SK-N-SH treated with all-trans-retinoic acid at 6 μM for 48 hours (cell line): ENCODE measurements at regions not wholly inside any gene's neighbourhood (a gene's known extent, or its start where the extent isn't known, plus 50 kb on each side); places are given as distances from the start of the nearest gene placed in this dataset.

Source experiments
- ATAC-seq: fragments of 200-7000 bp; cut with Tn5 transposase; 3 replicates; pipeline ENCODE4 v1.9.1; 2020; ENCODE audit warnings: mild to moderate bottlenecking, moderate library complexity
- ARNTL ChIP-seq: fragments of 450-650 bp; formaldehyde crosslinking; IDR thresholded peaks from 2 replicates; pipeline ENCODE4 v1.5.0; 2020; ENCODE audit warnings: low read depth, mild to moderate bottlenecking, moderate library complexity, borderline replicate concordance
- BACH2 ChIP-seq: fragments of 250-450 bp; sonication (Bioruptor Pico); IDR thresholded peaks from 2 replicates; pipeline ENCODE4 v1.9.0; 2021; ENCODE audit warnings: mild to moderate bottlenecking, borderline replicate concordance
- CREB5 ChIP-seq: fragments of 250-450 bp; sonication (Bioruptor Pico); IDR thresholded peaks from 2 replicates; pipeline ENCODE4 v1.5.1; 2020; ENCODE audit warnings: low read depth, mild to moderate bottlenecking, moderate library complexity
- CSDC2 ChIP-seq: fragments of 250-450 bp; sonication (Bioruptor Pico); IDR thresholded peaks from 2 replicates; pipeline ENCODE4 v1.5.0; 2020; ENCODE audit warnings: mild to moderate bottlenecking, moderate library complexity
- ESRRG ChIP-seq: fragments of 250-450 bp; sonication (Bioruptor Pico); IDR thresholded peaks from 2 replicates; pipeline ENCODE4 v1.6.1; 2021; ENCODE audit warnings: mild to moderate bottlenecking
- GLIS3 ChIP-seq: fragments of 250-450 bp; sonication (Bioruptor Pico); IDR thresholded peaks from 2 replicates; pipeline ENCODE4 v1.5.0; 2020; ENCODE audit warnings: mild to moderate bottlenecking, moderate library complexity
- ISL1 ChIP-seq: fragments of 250-450 bp; sonication (Bioruptor Pico); IDR thresholded peaks from 2 replicates; pipeline ENCODE4 v2.1.2; 2022; ENCODE audit warnings: mild to moderate bottlenecking, moderate library complexity
- PPARA ChIP-seq: fragments of 250-450 bp; sonication (Bioruptor Pico); IDR thresholded peaks from 2 replicates; pipeline ENCODE4 v1.5.0; 2020; ENCODE audit warnings: mild to moderate bottlenecking, borderline replicate concordance
- RARB ChIP-seq: fragments of 250-450 bp; sonication (Bioruptor Pico); IDR thresholded peaks from 2 replicates; pipeline ENCODE4 v1.8.0; 2021; ENCODE audit warnings: mild to moderate bottlenecking, moderate library complexity
- SNAI2 ChIP-seq: fragments of 250-450 bp; sonication (Bioruptor Pico); IDR thresholded peaks from 2 replicates; pipeline ENCODE4 v1.5.0; 2020; ENCODE audit warnings: mild to moderate bottlenecking, moderate library complexity
- TCF4 ChIP-seq: fragments of 250-450 bp; sonication (Bioruptor Pico); IDR thresholded peaks from 2 replicates; pipeline ENCODE4 v1.8.0; 2021; ENCODE audit warnings: mild to moderate bottlenecking, moderate library complexity, borderline replicate concordance
- TOX ChIP-seq: fragments of 250-450 bp; sonication (Bioruptor Pico); IDR thresholded peaks from 2 replicates; pipeline ENCODE4 v1.8.0; 2021; ENCODE audit warnings: mild to moderate bottlenecking, moderate library complexity, borderline replicate concordance
- ZFP3 ChIP-seq: fragments of 250-450 bp; sonication (Bioruptor Pico); IDR thresholded peaks from 2 replicates; pipeline ENCODE4 v1.5.0; 2020; ENCODE audit warnings: mild to moderate bottlenecking, moderate library complexity
- ZFP30 ChIP-seq: fragments of 450-650 bp; formaldehyde crosslinking; IDR thresholded peaks from 2 replicates; pipeline ENCODE4 v1.5.0; 2022; ENCODE audit warnings: mild to moderate bottlenecking, moderate library complexity
- ZNF565 ChIP-seq: fragments of 450-650 bp; formaldehyde crosslinking; conservative IDR thresholded peaks from 2 replicates; pipeline ENCODE4 v1.5.0; 2020; ENCODE audit warnings: low read depth, mild to moderate bottlenecking, moderate library complexity
- ZNF70 ChIP-seq: fragments of 450-650 bp; formaldehyde crosslinking; IDR thresholded peaks from 2 replicates; pipeline ENCODE4 v1.5.0; 2020; ENCODE audit warnings: mild to moderate bottlenecking, moderate library complexity
- ZNF8 ChIP-seq: fragments of 450-650 bp; formaldehyde crosslinking; IDR thresholded peaks from 2 replicates; pipeline ENCODE4 v1.5.0; 2020; ENCODE audit warnings: mild to moderate bottlenecking, moderate library complexity
- TF ChIP-seq, protein P1 (sequence below): fragments of 250-450 bp; sonication (Bioruptor Pico); IDR thresholded peaks from 2 replicates; pipeline ENCODE4 v1.8.0; 2021; ENCODE audit warnings: low read depth, mild to moderate bottlenecking, moderate library complexity, borderline replicate concordance
- TF ChIP-seq, protein P2 (sequence below): fragments of 250-450 bp; sonication (Bioruptor Pico); IDR thresholded peaks from 2 replicates; pipeline ENCODE4 v1.5.0; 2020; ENCODE audit warnings: mild to moderate bottlenecking, moderate library complexity
- TF ChIP-seq, protein P3 (sequence below): fragments of 250-450 bp; sonication (Bioruptor Pico); IDR thresholded peaks from 2 replicates; pipeline ENCODE4 v1.8.0; 2020; ENCODE audit warnings: mild to moderate bottlenecking, moderate library complexity, borderline replicate concordance
- TF ChIP-seq, protein P4 (sequence below): fragments of 250-450 bp; sonication (Bioruptor Pico); IDR thresholded peaks from 2 replicates; pipeline ENCODE4 v1.5.1; 2021; ENCODE audit warnings: mild to moderate bottlenecking, moderate library complexity

- TF ChIP-seq, protein P1, sequence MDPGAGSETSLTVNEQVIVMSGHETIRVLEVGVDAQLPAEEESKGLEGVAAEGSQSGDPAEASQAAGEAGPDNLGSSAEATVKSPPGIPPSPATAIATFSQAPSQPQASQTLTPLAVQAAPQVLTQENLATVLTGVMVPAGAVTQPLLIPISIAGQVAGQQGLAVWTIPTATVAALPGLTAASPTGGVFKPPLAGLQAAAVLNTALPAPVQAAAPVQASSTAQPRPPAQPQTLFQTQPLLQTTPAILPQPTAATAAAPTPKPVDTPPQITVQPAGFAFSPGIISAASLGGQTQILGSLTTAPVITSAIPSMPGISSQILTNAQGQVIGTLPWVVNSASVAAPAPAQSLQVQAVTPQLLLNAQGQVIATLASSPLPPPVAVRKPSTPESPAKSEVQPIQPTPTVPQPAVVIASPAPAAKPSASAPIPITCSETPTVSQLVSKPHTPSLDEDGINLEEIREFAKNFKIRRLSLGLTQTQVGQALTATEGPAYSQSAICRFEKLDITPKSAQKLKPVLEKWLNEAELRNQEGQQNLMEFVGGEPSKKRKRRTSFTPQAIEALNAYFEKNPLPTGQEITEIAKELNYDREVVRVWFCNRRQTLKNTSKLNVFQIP (CRISPR knock-in tag), result no peak
- TF ChIP-seq ZNF565 (no peak), ESRRG (CRISPR knock-in tag) (no peak), ZNF70 (CRISPR knock-in tag) (no peak), SNAI2 (CRISPR knock-in tag) (no peak), ARNTL (no peak), CSDC2 (CRISPR knock-in tag) (no peak), GLIS3 (CRISPR knock-in tag) (no peak), ISL1 (no peak), BACH2 (CRISPR knock-in tag) (no peak), TOX (no peak), ZFP3 (no peak), PPARA (CRISPR knock-in tag) (no peak), TCF4 (CRISPR knock-in tag) (no peak)
- TF ChIP-seq, protein P2, sequence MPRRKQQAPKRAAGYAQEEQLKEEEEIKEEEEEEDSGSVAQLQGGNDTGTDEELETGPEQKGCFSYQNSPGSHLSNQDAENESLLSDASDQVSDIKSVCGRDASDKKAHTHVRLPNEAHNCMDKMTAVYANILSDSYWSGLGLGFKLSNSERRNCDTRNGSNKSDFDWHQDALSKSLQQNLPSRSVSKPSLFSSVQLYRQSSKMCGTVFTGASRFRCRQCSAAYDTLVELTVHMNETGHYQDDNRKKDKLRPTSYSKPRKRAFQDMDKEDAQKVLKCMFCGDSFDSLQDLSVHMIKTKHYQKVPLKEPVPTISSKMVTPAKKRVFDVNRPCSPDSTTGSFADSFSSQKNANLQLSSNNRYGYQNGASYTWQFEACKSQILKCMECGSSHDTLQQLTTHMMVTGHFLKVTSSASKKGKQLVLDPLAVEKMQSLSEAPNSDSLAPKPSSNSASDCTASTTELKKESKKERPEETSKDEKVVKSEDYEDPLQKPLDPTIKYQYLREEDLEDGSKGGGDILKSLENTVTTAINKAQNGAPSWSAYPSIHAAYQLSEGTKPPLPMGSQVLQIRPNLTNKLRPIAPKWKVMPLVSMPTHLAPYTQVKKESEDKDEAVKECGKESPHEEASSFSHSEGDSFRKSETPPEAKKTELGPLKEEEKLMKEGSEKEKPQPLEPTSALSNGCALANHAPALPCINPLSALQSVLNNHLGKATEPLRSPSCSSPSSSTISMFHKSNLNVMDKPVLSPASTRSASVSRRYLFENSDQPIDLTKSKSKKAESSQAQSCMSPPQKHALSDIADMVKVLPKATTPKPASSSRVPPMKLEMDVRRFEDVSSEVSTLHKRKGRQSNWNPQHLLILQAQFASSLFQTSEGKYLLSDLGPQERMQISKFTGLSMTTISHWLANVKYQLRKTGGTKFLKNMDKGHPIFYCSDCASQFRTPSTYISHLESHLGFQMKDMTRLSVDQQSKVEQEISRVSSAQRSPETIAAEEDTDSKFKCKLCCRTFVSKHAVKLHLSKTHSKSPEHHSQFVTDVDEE (CRISPR knock-in tag), result no peak
- TF ChIP-seq, protein P3, sequence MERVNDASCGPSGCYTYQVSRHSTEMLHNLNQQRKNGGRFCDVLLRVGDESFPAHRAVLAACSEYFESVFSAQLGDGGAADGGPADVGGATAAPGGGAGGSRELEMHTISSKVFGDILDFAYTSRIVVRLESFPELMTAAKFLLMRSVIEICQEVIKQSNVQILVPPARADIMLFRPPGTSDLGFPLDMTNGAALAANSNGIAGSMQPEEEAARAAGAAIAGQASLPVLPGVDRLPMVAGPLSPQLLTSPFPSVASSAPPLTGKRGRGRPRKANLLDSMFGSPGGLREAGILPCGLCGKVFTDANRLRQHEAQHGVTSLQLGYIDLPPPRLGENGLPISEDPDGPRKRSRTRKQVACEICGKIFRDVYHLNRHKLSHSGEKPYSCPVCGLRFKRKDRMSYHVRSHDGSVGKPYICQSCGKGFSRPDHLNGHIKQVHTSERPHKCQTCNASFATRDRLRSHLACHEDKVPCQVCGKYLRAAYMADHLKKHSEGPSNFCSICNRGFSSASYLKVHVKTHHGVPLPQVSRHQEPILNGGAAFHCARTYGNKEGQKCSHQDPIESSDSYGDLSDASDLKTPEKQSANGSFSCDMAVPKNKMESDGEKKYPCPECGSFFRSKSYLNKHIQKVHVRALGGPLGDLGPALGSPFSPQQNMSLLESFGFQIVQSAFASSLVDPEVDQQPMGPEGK, result no peak
- TF ChIP-seq, protein P4, sequence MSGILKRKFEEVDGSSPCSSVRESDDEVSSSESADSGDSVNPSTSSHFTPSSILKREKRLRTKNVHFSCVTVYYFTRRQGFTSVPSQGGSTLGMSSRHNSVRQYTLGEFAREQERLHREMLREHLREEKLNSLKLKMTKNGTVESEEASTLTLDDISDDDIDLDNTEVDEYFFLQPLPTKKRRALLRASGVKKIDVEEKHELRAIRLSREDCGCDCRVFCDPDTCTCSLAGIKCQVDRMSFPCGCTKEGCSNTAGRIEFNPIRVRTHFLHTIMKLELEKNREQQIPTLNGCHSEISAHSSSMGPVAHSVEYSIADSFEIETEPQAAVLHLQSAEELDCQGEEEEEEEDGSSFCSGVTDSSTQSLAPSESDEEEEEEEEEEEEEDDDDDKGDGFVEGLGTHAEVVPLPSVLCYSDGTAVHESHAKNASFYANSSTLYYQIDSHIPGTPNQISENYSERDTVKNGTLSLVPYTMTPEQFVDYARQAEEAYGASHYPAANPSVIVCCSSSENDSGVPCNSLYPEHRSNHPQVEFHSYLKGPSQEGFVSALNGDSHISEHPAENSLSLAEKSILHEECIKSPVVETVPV (CRISPR knock-in tag), result no peak
- ATAC-seq, result no peak
Observed at GRCh38 chr12:71282925-71283324, 125.1 kb upstream of the TSPAN8 start.

DNA sequence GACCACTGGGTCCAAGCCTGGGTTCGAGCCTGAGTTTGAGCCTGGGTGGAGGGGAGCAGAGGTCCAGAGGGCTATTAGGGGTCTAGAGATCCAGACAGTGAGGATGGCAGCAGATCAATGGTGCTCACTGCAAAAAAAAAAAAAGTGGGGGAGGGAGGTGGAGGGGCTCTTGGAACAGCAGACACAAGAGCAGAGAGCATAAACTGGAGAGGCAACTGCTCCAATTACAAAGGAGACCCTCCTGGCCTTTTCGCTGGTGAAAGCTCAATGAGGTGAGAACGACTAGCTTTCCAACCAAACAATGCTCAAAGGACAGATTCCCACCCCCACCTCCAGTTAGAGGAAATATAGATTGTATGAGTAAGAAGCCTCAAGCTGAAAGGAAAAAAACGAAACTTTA lies 124.2 kb upstream of the TSPAN8 start:
- TF ChIP-seq ZNF565 (no peak), TOX (no peak), CREB5 (CRISPR knock-in tag) (no peak), ZFP3 (no peak)
- no peak for ATAC-seq

GRCh38 chr12:71281425-71281824 lies 123.6 kb upstream of the TSPAN8 start:
- ATAC-seq, result no peak
- TF ChIP-seq, protein P4 (CRISPR knock-in tag), result no peak
- TF ChIP-seq RARB (CRISPR knock-in tag) (no peak), ZFP30 (CRISPR knock-in tag) (no peak), CSDC2 (CRISPR knock-in tag) (no peak), GLIS3 (CRISPR knock-in tag) (no peak), ZNF565 (no peak), ZNF70 (CRISPR knock-in tag) (no peak), TCF4 (CRISPR knock-in tag) (no peak), ZNF8 (CRISPR knock-in tag) (no peak), TOX (no peak), SNAI2 (CRISPR knock-in tag) (no peak)
- TF ChIP-seq, protein P1 (CRISPR knock-in tag), result no peak
